H9 (cell line): ENCODE measurements at regions not wholly inside any gene's neighbourhood (a gene's known extent, or its start where the extent isn't known, plus 50 kb on each side); places are given as distances from the start of the nearest gene placed in this dataset.

Experiments
- DNase-seq: peaks from one replicate; pipeline ENCODE4 v3.0.0-alpha.2; 2017
- H2AFZ ChIP-seq: one replicate; pipeline ENCODE4 v1.6.1; 2013; ENCODE audit warnings: mild to moderate bottlenecking, low read length, control low read depth, moderate library complexity
- H2AK5ac ChIP-seq: 2 replicates; pipeline ENCODE4 v1.6.1; 2013; ENCODE audit warnings: low read length, control low read depth, mixed read lengths; ENCODE audit not compliant: insufficient read length
- H2BK120ac ChIP-seq: one replicate; pipeline ENCODE4 v1.6.1; 2013; ENCODE audit warnings: low read depth, mild to moderate bottlenecking, low read length, control low read depth, inconsistent platforms; ENCODE audit not compliant: poor library complexity, severe bottlenecking
- H2BK12ac ChIP-seq: 2 replicates; pipeline ENCODE4 v1.6.1; 2013; ENCODE audit warnings: low read length, control low read depth, mixed read lengths, low read depth; ENCODE audit not compliant: insufficient read length
- H2BK15ac ChIP-seq: 2 replicates; pipeline ENCODE4 v1.6.1; 2013; ENCODE audit warnings: low read depth, low read length, control low read depth
- H2BK20ac ChIP-seq: one replicate; pipeline ENCODE4 v1.6.1; 2013; ENCODE audit warnings: low read depth, mild to moderate bottlenecking, low read length, control low read depth, inconsistent platforms; ENCODE audit not compliant: poor library complexity, severe bottlenecking
- H2BK5ac ChIP-seq: 2 replicates; pipeline ENCODE4 v1.6.1; 2013; ENCODE audit warnings: low read length, control low read depth, mixed read lengths; ENCODE audit not compliant: insufficient read length
- H3K14ac ChIP-seq: 2 replicates; pipeline ENCODE4 v1.6.1; 2013; ENCODE audit warnings: low read length, control low read depth; ENCODE audit not compliant: insufficient read depth
- H3K18ac ChIP-seq: 2 replicates; pipeline ENCODE4 v1.6.1; 2013; ENCODE audit warnings: low read depth, mild to moderate bottlenecking, mixed read lengths, low read length, control low read depth; ENCODE audit not compliant: insufficient read length
- H3K23ac ChIP-seq: 2 replicates; pipeline ENCODE4 v1.6.1; 2013; ENCODE audit warnings: low read length, control low read depth, mixed read lengths, low read depth; ENCODE audit not compliant: insufficient read length
- H3K23me2 ChIP-seq: 2 replicates; pipeline ENCODE4 v1.6.1; 2013; ENCODE audit warnings: low read depth, mild to moderate bottlenecking, mixed read lengths, low read length, control low read depth; ENCODE audit not compliant: insufficient read length, poor library complexity, severe bottlenecking
- H3K27ac ChIP-seq: 2 replicates; pipeline ENCODE4 v1.5.1; 2013; ENCODE audit warnings: low read length, control low read depth, mixed read lengths, low read depth; ENCODE audit not compliant: insufficient read length
- H3K27me3 ChIP-seq: 2 replicates; pipeline ENCODE4 v1.6.1; 2013; ENCODE audit warnings: low read length, control low read depth, inconsistent platforms; ENCODE audit not compliant: insufficient read depth
- H3K4ac ChIP-seq: 2 replicates; pipeline ENCODE4 v1.6.1; 2013; ENCODE audit warnings: low read depth, mild to moderate bottlenecking, control low read depth, inconsistent platforms, low read length, moderate library complexity
- H3K4me1 ChIP-seq: 2 replicates; pipeline ENCODE4 v1.6.1; 2013; ENCODE audit warnings: low read length, control low read depth, inconsistent platforms; ENCODE audit not compliant: insufficient read depth
- H3K4me2 ChIP-seq: 2 replicates; pipeline ENCODE4 v1.6.1; 2013; ENCODE audit warnings: low read length, control low read depth, mixed read lengths; ENCODE audit not compliant: insufficient read length, insufficient read depth
- H3K56ac ChIP-seq: 2 replicates; pipeline ENCODE4 v1.6.1; 2013; ENCODE audit warnings: low read depth, mild to moderate bottlenecking, mixed read lengths, low read length, control low read depth; ENCODE audit not compliant: insufficient read length
- H3K79me1 ChIP-seq: 2 replicates; pipeline ENCODE4 v1.6.1; 2013; ENCODE audit warnings: low read depth, mild to moderate bottlenecking, moderate library complexity, low read length, control low read depth, inconsistent platforms; ENCODE audit not compliant: insufficient read depth, poor library complexity, severe bottlenecking
- H3K79me2 ChIP-seq: 2 replicates; pipeline ENCODE4 v1.6.1; 2013; ENCODE audit warnings: low read length, control low read depth, inconsistent platforms; ENCODE audit not compliant: insufficient read depth
- H3K9ac ChIP-seq: 2 replicates; pipeline ENCODE4 v1.6.1; 2013; ENCODE audit warnings: low read length, control low read depth, mixed read lengths; ENCODE audit not compliant: insufficient read length; ENCODE audit errors: extremely low read depth
- H3K9me3 ChIP-seq: one replicate; pipeline ENCODE4 v1.6.1; 2013; ENCODE audit warnings: low read depth, low read length, inconsistent platforms; ENCODE audit not compliant: control insufficient read depth
- H3T11ph ChIP-seq: one replicate; pipeline ENCODE4 v1.6.1; 2013; ENCODE audit warnings: mild to moderate bottlenecking, low read length, control low read depth, inconsistent platforms
- H4K20me1 ChIP-seq: one replicate; pipeline ENCODE4 v1.6.1; 2013; ENCODE audit not compliant: control insufficient read depth, insufficient read length, insufficient read depth
- H4K5ac ChIP-seq: 2 replicates; pipeline ENCODE4 v1.6.1; 2013; ENCODE audit warnings: low read depth, mild to moderate bottlenecking, mixed read lengths, low read length, control low read depth; ENCODE audit not compliant: insufficient read length
- H4K8ac ChIP-seq: replicated peaks from 2 replicates; pipeline ENCODE4 v1.6.1; 2013; ENCODE audit warnings: low read length, control low read depth, mixed read lengths, low read depth; ENCODE audit not compliant: insufficient read length
- H4K91ac ChIP-seq: 2 replicates; pipeline ENCODE4 v1.6.1; 2013; ENCODE audit warnings: low read depth, mild to moderate bottlenecking, moderate library complexity, mixed read lengths, low read length, control low read depth; ENCODE audit not compliant: insufficient read length
- H3K27ac Mint-ChIP-seq, 3 experiments: 2 replicates in 2 of 3; 3 replicates in 1 of 3; pipeline ENCODE4 v1.8.0; 2020 to 2021; ENCODE audit warnings: mixed read lengths in 3 of 3, mild to moderate bottlenecking in 1 of 3, moderate library complexity in 1 of 3
- H3K27me3 Mint-ChIP-seq: 2 replicates; pipeline ENCODE4 v1.8.0; 2021; ENCODE audit warnings: low read depth, mild to moderate bottlenecking, moderate library complexity, mixed read lengths
- H3K36me3 Mint-ChIP-seq, 3 experiments: 2 replicates in 2 of 3; 3 replicates in 1 of 3; pipeline ENCODE4 v1.8.0; 2020 to 2021; ENCODE audit warnings: low read depth in 3 of 3, mixed read lengths in 3 of 3; ENCODE audit not compliant: insufficient read depth in 1 of 3
- H3K4me1 Mint-ChIP-seq, 2 experiments: 2 replicates each; pipeline ENCODE4 v1.8.0; 2020; ENCODE audit warnings: mixed read lengths in 2 of 2
- H3K4me3 Mint-ChIP-seq, 2 experiments: 2 replicates in 1 of 2; 3 replicates in 1 of 2; pipeline ENCODE4 v1.8.0; 2020 to 2021; ENCODE audit warnings: mild to moderate bottlenecking in 2 of 2, mixed read lengths in 2 of 2, moderate library complexity in 1 of 2
- H3K9me3 Mint-ChIP-seq, 2 experiments: 2 replicates in 1 of 2; 3 replicates in 1 of 2; pipeline ENCODE4 v1.8.0; 2020; ENCODE audit warnings: mild to moderate bottlenecking in 2 of 2, mixed read lengths in 2 of 2, moderate library complexity in 1 of 2
- CTCF ChIP-seq: fragments of 200-600 bp; sonication (generic); conservative IDR thresholded peaks from 3 replicates; pipeline ENCODE4 v1.8.0; 2021; ENCODE audit warnings: antibody characterized with exemption, mild to moderate bottlenecking
- WGBS: extraction: QIAGEN DNeasy Blood & Tissue Kit; methylation state at CpG from one replicate; pipeline ENCODE4 v1.1.7; 2013; ENCODE audit warnings: missing lambda C conversion rate, low lambda C conversion rate, mixed read lengths; ENCODE audit not compliant: insufficient read length; ENCODE audit errors: extremely low coverage; 5-methylcytosine and 5-hydroxymethylcytosine counted together

DNA sequence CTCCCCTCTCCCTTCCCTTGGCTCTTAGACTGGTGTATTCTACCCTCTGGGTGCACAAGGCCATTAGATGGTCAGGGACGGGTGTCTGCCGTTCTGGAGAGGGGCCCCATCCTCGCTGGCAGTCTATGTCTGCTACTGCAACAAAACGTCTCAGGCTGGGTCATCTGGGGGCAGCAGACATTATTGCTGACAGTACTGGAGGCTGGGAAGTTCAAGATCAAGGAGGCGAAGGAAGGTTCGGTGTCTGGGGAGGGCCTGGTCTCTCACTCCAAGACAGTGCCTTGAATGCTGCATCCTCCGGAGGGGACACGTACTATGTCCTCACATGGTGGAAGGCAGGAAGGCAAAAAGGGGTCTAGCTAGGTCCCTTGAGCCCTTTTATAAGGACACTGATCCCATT, 93.4 kb upstream of the COL5A1 start:
- DNase-seq: no peak
- Histone ChIP-seq H2BK15ac (no peak overlapping the region), H3T11ph (no peak overlapping the region), H2AK5ac (no peak overlapping the region), H3K4me2 (no peak overlapping the region), H3K56ac (no peak overlapping the region), H4K8ac (no peak overlapping the region), H3K79me1 (no peaks in the 10 kb centered on the region), H2BK20ac (no peak overlapping the region), H2BK120ac (no peak overlapping the region), H4K20me1 (no peaks in the 10 kb centered on the region), H3K9ac (no peak overlapping the region), H3K27ac (no peak overlapping the region), H3K9me3 (no peaks in the 10 kb centered on the region), H2BK12ac (no peak overlapping the region), H3K4me1 (no peaks in the 10 kb centered on the region; the same call in 1 of the 2 replicates), H2AFZ (no peak overlapping the region), H3K79me2 (no peaks in the 10 kb centered on the region), H3K23ac (no peak overlapping the region), H2BK5ac (no peak overlapping the region), H3K14ac (no peak overlapping the region), H3K23me2 (no peaks in the 10 kb centered on the region), H4K91ac (no peak overlapping the region), H3K4ac (no peak overlapping the region), H3K27me3 (no peaks in the 10 kb centered on the region), H3K18ac (no peak overlapping the region), H4K5ac (no peak overlapping the region)
- H3K9me3 Mint-ChIP-seq: peaks cover 0 to 4% of the 10 kb centered on the region in 2 experiments; a peak in 2 of 5 replicates
- H3K4me3 Mint-ChIP-seq: no peak overlapping the region
- WGBS: no CpG with 5 or more reads among the region's 8 CpGs
- no peaks in the 10 kb centered on the region for H3K36me3 Mint-ChIP-seq
- H3K27ac Mint-ChIP-seq: no peak overlapping the region
- H3K27me3 Mint-ChIP-seq: peaks cover 4% of the 10 kb centered on the region
- H3K4me1 Mint-ChIP-seq: peaks cover 10 to 23% of the 10 kb centered on the region in 2 experiments
- no peak for TF ChIP-seq CTCF
